K562 (cell line): ENCODE measurements at regions not wholly inside any gene's neighbourhood (a gene's known extent, or its start where the extent isn't known, plus 50 kb on each side); places are given as distances from the start of the nearest gene placed in this dataset.

ENCODE experiments used
- C11orf30 ChIP-seq: fragments of 450-650 bp; IDR thresholded peaks from 2 replicates; pipeline ENCODE4 v1.6.1; 2016; ENCODE audit warnings: low read depth, mild to moderate bottlenecking
- CHD4 ChIP-seq: fragments of 200-600 bp; sonication (generic); IDR thresholded peaks from 3 replicates; pipeline ENCODE4 v1.6.1; 2012; ENCODE audit warnings: low read depth, mild to moderate bottlenecking, mixed read lengths, low read length, inconsistent platforms; ENCODE audit not compliant: insufficient read depth, insufficient replicate concordance, poor library complexity, severe bottlenecking
- E2F3 ChIP-seq: fragments of 250-450 bp; sonication (Bioruptor Pico); IDR thresholded peaks from 2 replicates; pipeline ENCODE4 v1.4.0; 2020; ENCODE audit warnings: mild to moderate bottlenecking
- GTF2F1 ChIP-seq: IDR thresholded peaks from 2 replicates; pipeline ENCODE4 v1.6.1; 2011; ENCODE audit warnings: low read depth, low read length, improper control_type of control experiment
- HIVEP1 ChIP-seq: fragments of 250-450 bp; sonication (Bioruptor Pico); IDR thresholded peaks from 2 replicates; pipeline ENCODE4 v1.4.0; 2020; ENCODE audit warnings: mild to moderate bottlenecking
- KAT8 ChIP-seq: fragments of 450-650 bp; IDR thresholded peaks from 2 replicates; pipeline ENCODE4 v1.6.1; 2016; ENCODE audit warnings: low read depth, mild to moderate bottlenecking
- MYBL2 ChIP-seq, 2 experiments: fragments of 450-650 bp in 1 of 2; sonication (generic) in 1 of 2; formaldehyde crosslinking in 1 of 2; IDR thresholded peaks; 2 replicates each; pipeline versions ENCODE4 v1.6.1 to v1.8.1; 2017 to 2022; ENCODE audit warnings: borderline replicate concordance in 1 of 2, inconsistent platforms in 1 of 2, low read depth in 1 of 2, mild to moderate bottlenecking in 1 of 2, missing genetic modification reagents in 1 of 2, moderate library complexity in 1 of 2
- POLR2AphosphoS2 ChIP-seq: IDR thresholded peaks from 2 replicates; pipeline ENCODE4 v1.6.1; 2012; ENCODE audit warnings: low read length, improper control_type of control experiment
- POLR3A ChIP-seq: IDR thresholded peaks from 2 replicates; pipeline ENCODE4 v1.6.1; 2011; ENCODE audit warnings: borderline replicate concordance, mild to moderate bottlenecking, moderate library complexity; ENCODE audit not compliant: insufficient read length, insufficient read depth; ENCODE audit errors: extremely low read depth
- SMAD2 ChIP-seq: fragments of 150-350 bp; IDR thresholded peaks from 2 replicates; pipeline ENCODE4 v1.6.1; 2014; ENCODE audit warnings: low read depth, mild to moderate bottlenecking, low read length
- SOX6 ChIP-seq: fragments of 450-650 bp; IDR thresholded peaks from 2 replicates; pipeline ENCODE4 v1.6.1; 2014; ENCODE audit warnings: mild to moderate bottlenecking
- STAG1 ChIP-seq: sonication (generic); formaldehyde crosslinking; IDR thresholded peaks from 2 replicates; pipeline ENCODE4 v1.5.0; 2020; ENCODE audit warnings: missing genetic modification reagents, borderline replicate concordance
- TCF7 ChIP-seq: sonication (generic); IDR thresholded peaks from 2 replicates; pipeline ENCODE4 v1.6.1; 2016; ENCODE audit warnings: antibody characterized with exemption, borderline replicate concordance
- YY1 ChIP-seq, 3 experiments: IDR thresholded peaks; 2 replicates each; pipeline ENCODE4 v1.6.1; 2011; ENCODE audit warnings: low read length in 2 of 3, mild to moderate bottlenecking in 2 of 3, moderate library complexity in 2 of 3, borderline replicate concordance in 1 of 3, control low read depth in 1 of 3, low read depth in 1 of 3; ENCODE audit not compliant: insufficient read depth in 3 of 3, insufficient replicate concordance in 2 of 3, control insufficient read depth in 1 of 3, insufficient read length in 1 of 3; ENCODE audit errors: extremely low read depth in 1 of 3
- ZBED1 ChIP-seq: IDR thresholded peaks from 2 replicates; pipeline ENCODE4 v1.6.1; 2014
- ZNF347 ChIP-seq: fragments of 450-650 bp; formaldehyde crosslinking; IDR thresholded peaks from 2 replicates; pipeline ENCODE4 v1.4.0; 2020; ENCODE audit warnings: low read depth, mild to moderate bottlenecking, moderate library complexity
- ZNF444 ChIP-seq: fragments of 250-450 bp; sonication (Bioruptor Pico); IDR thresholded peaks from 2 replicates; pipeline ENCODE4 v1.4.0; 2020; ENCODE audit warnings: mild to moderate bottlenecking, moderate library complexity
- ZNF57 ChIP-seq: fragments of 450-650 bp; formaldehyde crosslinking; IDR thresholded peaks from 2 replicates; pipeline ENCODE4 v1.4.0; 2020; ENCODE audit warnings: mild to moderate bottlenecking, moderate library complexity
- ZNF639 ChIP-seq, 2 experiments: fragments of 200-800 bp in 1 of 2; sonication (Bioruptor generic) in 1 of 2; sonication (generic) in 1 of 2; formaldehyde crosslinking in 1 of 2; IDR thresholded peaks in 1 of 2; conservative IDR thresholded peaks in 1 of 2; 2 replicates each; pipeline versions ENCODE4 v1.5.0 to v1.6.1; 2016 to 2020; ENCODE audit warnings: missing compliant biosample characterization in 1 of 2, missing genetic modification characterization in 1 of 2, missing genetic modification reagents in 1 of 2
- ZNF695 ChIP-seq: fragments of 450-650 bp; formaldehyde crosslinking; IDR thresholded peaks from 2 replicates; pipeline ENCODE4 v1.4.0; 2020; ENCODE audit warnings: mild to moderate bottlenecking, moderate library complexity
- TF ChIP-seq, protein P1 (sequence below): fragments of 250-450 bp; sonication (Bioruptor Pico); IDR thresholded peaks from 2 replicates; pipeline ENCODE4 v1.5.1; 2021; ENCODE audit warnings: mild to moderate bottlenecking
- TF ChIP-seq, protein P2 (sequence below): sonication (generic); formaldehyde crosslinking; IDR thresholded peaks from 2 replicates; pipeline ENCODE4 v1.8.0; 2022; ENCODE audit warnings: missing genetic modification reagents, mild to moderate bottlenecking, borderline replicate concordance
- TF ChIP-seq, protein P3 (sequence below): fragments of 250-450 bp; sonication (Bioruptor Pico); IDR thresholded peaks from 2 replicates; pipeline ENCODE4 v1.5.0; 2020; ENCODE audit warnings: mild to moderate bottlenecking, borderline replicate concordance

DNA sequence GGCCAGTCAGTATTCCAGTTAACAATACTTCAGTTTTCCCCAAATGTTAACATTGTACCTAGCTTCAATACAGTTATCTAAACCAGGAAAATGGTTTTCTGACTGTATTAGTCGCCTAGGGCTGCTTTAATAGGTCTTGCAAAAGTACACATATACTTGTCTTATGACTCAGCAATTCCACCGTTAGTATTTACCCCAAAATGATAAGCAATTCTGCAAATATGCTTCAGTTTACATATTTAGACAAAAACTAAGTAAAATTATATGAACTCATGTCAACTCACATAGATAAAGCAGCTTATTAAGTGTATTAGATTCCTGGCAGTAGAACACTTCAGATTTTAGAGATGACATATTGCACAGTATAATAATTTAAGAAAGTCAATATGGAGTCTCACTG, 363.3 kb downstream of the ARL4A start (continued):
- no peak for TF ChIP-seq CHD4
- TF ChIP-seq POLR3A, result no peak
- TF ChIP-seq C11orf30, result peak; percentile 93
- no peak for TF ChIP-seq HIVEP1 (CRISPR knock-in tag)
- TF ChIP-seq ZNF639 (CRISPR knock-in tag; conservative IDR thresholded peaks at IDR 0.05 in 1 of 2, IDR thresholded peaks at IDR 0.05 in 1 of 2), result no peak
- TF ChIP-seq, protein P1, sequence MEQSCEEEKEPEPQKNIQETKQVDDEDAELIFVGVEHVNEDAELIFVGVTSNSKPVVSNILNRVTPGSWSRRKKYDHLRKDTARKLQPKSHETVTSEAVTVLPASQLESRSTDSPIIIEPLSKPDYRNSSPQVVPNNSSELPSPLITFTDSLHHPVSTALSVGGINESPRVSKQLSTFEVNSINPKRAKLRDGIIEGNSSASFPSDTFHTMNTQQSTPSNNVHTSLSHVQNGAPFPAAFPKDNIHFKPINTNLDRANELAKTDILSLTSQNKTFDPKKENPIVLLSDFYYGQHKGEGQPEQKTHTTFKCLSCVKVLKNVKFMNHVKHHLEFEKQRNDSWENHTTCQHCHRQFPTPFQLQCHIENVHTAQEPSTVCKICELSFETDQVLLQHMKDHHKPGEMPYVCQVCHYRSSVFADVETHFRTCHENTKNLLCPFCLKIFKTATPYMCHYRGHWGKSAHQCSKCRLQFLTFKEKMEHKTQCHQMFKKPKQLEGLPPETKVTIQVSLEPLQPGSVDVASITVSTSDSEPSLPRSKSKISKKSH (CRISPR knock-in tag), result no peak
- no peak for TF ChIP-seq SMAD2
- TF ChIP-seq TCF7, result no peak
- TF ChIP-seq GTF2F1, result no peak
- no peak for TF ChIP-seq POLR2AphosphoS2
- no peak for TF ChIP-seq STAG1 (CRISPR knock-in tag)
- TF ChIP-seq, protein P2, sequence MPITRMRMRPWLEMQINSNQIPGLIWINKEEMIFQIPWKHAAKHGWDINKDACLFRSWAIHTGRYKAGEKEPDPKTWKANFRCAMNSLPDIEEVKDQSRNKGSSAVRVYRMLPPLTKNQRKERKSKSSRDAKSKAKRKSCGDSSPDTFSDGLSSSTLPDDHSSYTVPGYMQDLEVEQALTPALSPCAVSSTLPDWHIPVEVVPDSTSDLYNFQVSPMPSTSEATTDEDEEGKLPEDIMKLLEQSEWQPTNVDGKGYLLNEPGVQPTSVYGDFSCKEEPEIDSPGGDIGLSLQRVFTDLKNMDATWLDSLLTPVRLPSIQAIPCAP (CRISPR knock-in tag), result no peak
- TF ChIP-seq ZNF444 (CRISPR knock-in tag), result no peak
- TF ChIP-seq E2F3 (CRISPR knock-in tag), result no peak
- no peak for TF ChIP-seq ZBED1
- no peak for TF ChIP-seq YY1 (IDR thresholded peaks at IDR 0.05; ENCODE audit: borderline replicate concordance in 1 of 3, control insufficient read depth in 1 of 3, extremely low read depth in 1 of 3, insufficient read depth in 3 of 3, insufficient read length in 1 of 3, insufficient replicate concordance in 2 of 3, low read depth in 1 of 3, low read length in 2 of 3)
- TF ChIP-seq KAT8, result no peak
- no peak for TF ChIP-seq ZNF347 (CRISPR knock-in tag)
- TF ChIP-seq SOX6, result no peak
- no peak for TF ChIP-seq ZNF57 (CRISPR knock-in tag)
- no peak; the same call in 1 of the 2 replicates for TF ChIP-seq MYBL2 (IDR thresholded peaks at IDR 0.05; ENCODE audit: low read depth)
- TF ChIP-seq MYBL2 (CRISPR knock-in tag; IDR thresholded peaks at IDR 0.05; ENCODE audit: borderline replicate concordance), result no peak
- TF ChIP-seq, protein P3, sequence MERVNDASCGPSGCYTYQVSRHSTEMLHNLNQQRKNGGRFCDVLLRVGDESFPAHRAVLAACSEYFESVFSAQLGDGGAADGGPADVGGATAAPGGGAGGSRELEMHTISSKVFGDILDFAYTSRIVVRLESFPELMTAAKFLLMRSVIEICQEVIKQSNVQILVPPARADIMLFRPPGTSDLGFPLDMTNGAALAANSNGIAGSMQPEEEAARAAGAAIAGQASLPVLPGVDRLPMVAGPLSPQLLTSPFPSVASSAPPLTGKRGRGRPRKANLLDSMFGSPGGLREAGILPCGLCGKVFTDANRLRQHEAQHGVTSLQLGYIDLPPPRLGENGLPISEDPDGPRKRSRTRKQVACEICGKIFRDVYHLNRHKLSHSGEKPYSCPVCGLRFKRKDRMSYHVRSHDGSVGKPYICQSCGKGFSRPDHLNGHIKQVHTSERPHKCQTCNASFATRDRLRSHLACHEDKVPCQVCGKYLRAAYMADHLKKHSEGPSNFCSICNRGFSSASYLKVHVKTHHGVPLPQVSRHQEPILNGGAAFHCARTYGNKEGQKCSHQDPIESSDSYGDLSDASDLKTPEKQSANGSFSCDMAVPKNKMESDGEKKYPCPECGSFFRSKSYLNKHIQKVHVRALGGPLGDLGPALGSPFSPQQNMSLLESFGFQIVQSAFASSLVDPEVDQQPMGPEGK (CRISPR knock-in tag), result no peak
- TF ChIP-seq ZNF695 (CRISPR knock-in tag), result no peak
